GM19452 (cell line): ENCODE measurements at regions not wholly inside any gene's neighbourhood (a gene's known extent, or its start where the extent isn't known, plus 50 kb on each side); places are given as distances from the start of the nearest gene placed in this dataset.

Source experiments
- ATAC-seq: cut with Tn5 transposase; IDR thresholded peaks from one replicate; pipeline ENCODE4 v1.9.1; 2021; ENCODE audit not compliant: unreplicated experiment

DNA sequence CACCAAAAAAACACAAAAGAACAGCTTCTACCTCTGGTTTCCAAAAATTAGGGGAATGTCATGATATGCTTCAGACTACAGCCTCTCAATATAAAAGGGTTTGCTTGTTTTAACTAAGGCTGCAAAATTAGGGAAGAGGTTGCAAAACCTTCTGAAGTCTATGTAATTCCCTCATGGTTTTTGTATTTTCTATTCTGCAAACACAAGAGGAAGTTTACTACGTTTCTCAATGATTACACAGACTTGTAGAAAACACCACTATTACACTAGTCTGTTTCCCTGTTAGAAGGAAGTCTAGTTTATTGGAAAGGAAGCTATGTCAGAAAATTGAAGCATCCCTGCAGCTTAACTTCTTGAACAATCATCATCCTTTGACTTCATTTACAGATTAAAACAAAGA is 229.7 kb upstream of the FMN2 start:
- ATAC-seq: no peak

DNA sequence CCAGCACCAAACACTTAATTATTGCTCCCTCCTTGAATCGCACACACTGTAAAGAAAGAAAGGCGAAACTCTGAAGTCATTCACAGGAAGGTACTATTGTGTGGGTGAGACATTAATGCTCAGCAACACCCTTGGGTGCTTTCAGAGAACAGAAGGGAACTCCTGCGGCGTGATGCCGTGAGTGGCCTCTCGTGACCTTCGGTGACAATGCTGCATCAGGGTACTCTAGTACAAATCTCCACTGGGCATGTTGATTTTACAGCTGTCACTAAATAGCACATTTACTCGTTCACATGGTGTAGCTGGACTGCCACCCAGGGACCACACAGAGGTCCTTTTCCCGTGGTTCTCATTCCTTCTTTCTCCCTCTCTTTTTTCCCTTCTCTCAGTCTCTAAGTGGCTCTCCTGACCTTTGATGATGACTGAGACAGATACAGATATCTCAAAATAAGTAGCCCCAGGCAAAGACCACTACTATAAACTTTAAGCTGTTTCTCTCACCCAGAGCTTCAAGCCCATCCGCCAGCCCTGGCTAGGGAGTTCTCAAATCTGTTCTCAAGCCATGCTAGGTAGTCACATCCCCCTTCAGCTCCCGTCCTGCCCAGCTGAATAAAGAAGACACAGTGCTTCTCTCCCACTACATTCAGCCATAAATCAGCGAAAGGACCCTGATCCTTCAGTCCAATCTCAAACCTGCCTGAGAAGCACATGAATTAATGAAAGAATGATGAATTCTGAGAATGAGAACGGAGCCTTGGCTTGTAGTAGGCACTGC is 223.4 kb upstream of the FMN2 start:
- no peak for ATAC-seq

DNA sequence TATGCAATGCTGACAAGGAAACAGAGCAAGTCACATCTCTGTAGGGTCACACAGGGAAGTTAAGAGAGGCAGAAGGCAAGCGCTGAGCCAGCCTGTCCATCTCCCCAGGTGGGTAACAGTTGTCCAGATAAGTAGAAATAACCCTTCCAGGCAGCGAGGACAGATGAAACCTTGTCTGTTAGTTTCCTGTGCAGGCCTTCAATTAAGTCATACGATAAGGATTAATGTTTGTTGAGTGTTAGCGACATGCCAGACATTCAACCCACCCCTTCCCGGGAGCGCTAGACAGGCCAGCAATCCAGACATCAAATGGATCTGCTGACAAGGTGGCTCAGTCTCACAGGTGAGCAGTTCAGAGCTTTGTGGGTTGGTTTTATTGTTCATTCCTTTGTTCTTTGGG is 221.5 kb upstream of the FMN2 start:
- ATAC-seq: no peak

GRCh38 chr1:239872626-239873025 is 219.1 kb upstream of the FMN2 start:
- no peak for ATAC-seq

- ATAC-seq: no peak
These were observed 216.9 kb upstream of the FMN2 start for GRCh38 chr1:239874831-239875230.

DNA sequence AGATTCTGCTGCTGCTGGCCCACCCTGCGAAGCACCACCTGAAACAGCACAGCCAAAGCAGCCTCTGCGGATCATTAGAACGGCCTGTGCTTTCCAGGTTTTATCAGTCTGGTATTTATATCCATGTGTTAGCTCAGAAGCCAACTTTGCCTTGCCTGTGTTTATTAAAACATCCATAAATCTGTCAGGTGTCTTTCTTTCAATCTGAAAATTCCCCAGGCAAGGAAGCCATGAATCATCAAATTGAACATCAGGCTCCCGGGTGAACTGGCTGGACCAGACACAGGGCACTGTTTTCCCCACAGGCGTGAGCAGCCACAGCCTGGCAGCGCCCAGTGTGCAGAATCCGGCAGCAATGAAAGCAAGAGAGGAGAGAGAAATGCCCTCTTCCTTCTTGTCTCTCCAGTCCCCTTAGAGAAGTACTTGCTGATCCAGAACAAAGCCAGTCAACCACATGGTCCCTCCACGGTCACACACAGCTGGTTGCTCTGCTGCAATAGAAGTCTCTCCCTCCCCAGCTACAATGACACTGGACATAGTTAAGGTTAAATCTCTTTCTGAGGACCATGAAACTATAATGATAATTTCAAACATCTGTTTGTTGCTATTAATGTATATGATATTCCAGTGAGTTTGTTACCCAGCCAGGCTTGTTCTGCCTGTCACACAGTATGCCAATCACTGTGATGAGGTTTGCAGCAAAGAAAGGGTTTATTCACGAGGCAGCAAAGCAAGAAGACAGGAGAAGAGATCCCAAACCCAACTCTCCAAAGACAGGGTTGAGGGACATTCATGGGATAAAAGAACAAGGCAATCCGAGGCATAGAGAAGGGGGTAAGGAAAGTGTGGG is 212.1 kb upstream of the FMN2 start:
- ATAC-seq: no peak

GRCh38 chr1:239882967-239883366 is 208.7 kb upstream of the FMN2 start:
- ATAC-seq: no peak

- no peak for ATAC-seq
These were observed 206.9 kb upstream of the FMN2 start for GRCh38 chr1:239884796-239885195.

GRCh38 chr1:239886266-239886665 is 205.4 kb upstream of the FMN2 start:
- no peak for ATAC-seq

- ATAC-seq: no peak
These were observed 203.0 kb upstream of the FMN2 start for GRCh38 chr1:239888639-239889038.

DNA sequence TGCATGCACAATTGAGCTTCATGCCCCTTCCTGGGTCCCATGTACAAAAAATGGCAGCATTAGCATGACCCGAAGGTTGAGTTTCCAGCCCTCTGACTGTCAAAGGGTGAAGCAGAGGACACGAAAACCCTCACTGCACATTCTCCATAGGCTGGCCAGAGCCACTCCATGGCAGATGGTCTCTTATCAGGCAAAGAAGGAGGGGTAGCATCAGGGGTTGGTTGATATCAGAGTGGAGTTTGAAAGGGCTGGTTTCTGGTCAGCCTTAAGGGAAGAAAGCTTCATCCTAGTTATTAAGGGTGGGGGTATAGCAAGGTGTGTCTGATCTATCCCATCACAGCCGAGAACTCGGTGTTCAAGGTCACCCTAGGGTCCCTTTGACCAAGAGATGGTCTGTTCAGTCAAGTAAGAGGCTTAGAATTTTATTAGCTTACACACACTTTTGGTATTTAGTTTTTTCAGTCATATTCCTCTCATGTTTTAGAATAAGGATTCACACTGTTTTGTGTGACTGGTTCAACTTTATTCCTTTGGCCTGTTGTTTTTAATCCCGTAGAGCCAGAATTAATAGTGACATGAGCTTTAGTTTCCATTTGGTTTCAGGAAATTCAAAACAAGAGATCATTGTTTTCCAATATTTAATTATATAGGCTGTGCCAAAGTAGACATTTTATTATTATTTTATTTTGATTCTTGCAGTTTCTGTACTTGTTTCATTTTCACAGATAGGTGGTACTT is 199.9 kb upstream of the FMN2 start:
- no peak for ATAC-seq

DNA sequence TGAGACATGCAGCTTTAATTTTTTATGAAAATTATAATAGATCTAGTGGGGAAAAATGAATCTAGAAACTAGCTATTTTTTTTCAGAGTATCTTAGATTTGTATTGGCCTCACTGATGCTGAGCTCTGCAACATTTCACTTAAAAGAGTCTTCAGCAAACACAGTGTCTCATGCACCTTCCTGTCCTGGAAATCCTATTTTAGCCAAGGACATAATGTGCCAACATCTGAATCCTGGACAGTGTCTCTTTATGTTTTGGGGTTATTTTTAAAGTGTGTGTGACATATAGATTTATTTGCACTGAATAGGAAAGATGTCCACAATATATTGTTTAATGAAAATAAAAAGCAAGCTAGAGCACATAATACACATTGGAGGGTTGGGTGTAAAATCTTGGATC is 199.1 kb upstream of the FMN2 start:
- no peak for ATAC-seq

DNA sequence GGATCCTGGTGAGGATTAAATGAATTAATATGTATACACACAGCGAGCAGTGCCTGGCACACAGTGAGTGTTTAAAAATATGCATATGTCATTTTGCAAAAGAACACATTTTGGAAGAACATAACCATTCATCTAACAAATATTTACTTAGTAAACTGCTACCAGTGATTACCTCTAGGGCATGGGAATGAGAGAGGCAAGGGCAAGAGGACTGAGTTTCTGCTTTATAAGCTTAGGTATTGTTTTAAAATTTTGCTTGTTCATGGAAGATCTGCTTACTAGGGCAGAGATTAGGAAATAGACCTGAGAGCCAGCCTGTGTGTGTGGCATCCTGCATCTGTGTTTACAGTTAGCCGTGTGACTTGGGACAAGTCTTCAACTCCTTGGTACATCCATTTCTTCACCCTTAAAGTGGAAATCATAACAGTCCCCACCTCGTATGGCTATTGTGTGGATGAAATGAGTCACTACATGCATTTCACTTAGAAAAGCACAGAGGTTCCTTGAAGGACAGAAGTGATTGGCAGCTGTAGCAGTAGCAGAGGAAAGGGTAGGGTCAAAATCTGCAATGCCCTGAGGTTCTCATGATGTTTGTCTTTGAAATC is 198.5 kb upstream of the FMN2 start:
- no peak for ATAC-seq

DNA sequence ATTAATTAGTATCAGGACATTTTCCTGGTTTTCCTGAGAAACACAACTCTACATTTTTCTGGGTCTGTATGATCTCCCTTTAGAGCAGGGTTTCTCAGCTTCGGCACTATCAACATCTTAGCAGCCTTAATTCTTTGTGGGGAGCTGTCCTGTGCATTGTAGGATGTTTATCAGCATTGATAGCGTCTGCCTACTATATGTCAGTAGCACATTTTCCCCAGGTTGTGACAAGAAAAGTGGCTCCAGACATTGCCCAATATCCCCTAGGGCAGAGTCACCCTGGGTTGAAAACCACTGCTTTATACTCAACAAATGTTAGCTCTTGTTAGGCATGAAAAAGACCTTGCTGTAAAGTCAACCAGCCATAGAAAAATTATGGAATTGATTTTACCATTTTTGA is 195.1 kb upstream of the FMN2 start:
- ATAC-seq: no peak

GRCh38 chr1:239896980-239897379 is 194.7 kb upstream of the FMN2 start:
- no peak for ATAC-seq

GRCh38 chr1:239897458-239897857 is 194.2 kb upstream of the FMN2 start:
- ATAC-seq: no peak

GRCh38 chr1:239898062-239898730 is 193.5 kb upstream of the FMN2 start:
- ATAC-seq: peak; percentile 87

DNA sequence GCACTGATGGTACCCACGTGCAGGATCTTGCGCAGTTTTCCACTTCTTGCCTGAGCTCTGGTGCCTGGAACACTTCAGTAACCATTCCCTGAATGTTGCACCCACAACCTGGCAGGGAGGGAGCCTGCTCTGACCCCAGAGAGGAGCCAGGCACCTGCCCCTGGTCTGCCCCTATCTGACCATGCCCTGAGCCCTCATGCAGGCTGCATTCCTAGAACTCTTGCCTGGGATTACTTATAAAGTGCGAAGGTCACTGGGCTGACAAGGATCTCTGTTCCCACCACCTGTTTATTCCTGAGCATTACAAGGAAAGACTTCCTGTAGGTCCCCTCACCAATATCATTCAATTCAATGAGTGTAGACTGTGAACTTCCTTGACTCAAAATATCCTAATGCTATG is 191.9 kb upstream of the FMN2 start:
- ATAC-seq: no peak

DNA sequence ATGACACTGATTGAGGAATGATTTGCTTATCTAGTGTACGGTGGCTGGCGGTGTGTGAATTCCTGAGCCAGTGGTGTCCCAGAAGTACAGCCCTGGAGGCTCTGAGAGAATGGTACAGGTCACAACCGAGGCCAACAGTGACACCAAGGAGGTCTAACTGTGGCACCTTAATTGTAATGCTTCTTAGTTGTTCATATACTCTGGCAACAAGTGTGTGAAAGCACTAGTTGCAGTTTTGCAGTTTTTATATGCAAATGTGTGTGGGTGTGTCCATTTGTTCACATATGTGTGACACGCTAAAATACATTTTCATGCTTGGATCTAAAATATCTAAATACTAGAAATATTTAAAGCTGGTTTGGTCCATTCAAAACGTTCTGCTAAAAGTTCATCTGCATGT is 185.3 kb upstream of the FMN2 start:
- no peak for ATAC-seq

- ATAC-seq: no peak
These were observed 181.8 kb upstream of the FMN2 start for GRCh38 chr1:239909898-239910297.

- ATAC-seq: no peak
These were observed 179.2 kb upstream of the FMN2 start for GRCh38 chr1:239912471-239912870.
